PC-9 (cell line): ENCODE measurements at regions not wholly inside any gene's neighbourhood (a gene's known extent, or its start where the extent isn't known, plus 50 kb on each side); places are given as distances from the start of the nearest gene placed in this dataset.

Source experiments
- BruUV-seq: library from RNA; stranded (reverse); fragments of 400-500 nt; replicated peaks from 2 replicates; lab custom pipeline; 2021; lab: Mats Ljungman, UMichigan
- CTCF ChIA-PET: fragments of 300-600 bp; sonication (Branson Sonifier 250); formaldehyde crosslinking; loops from one replicate; lab custom pipeline; 2022; ENCODE audit warnings: antibody characterized with exemption; lab: Charles Lee
- POLR2A ChIA-PET: fragments of 300-600 bp; sonication (Branson Sonifier 250); formaldehyde crosslinking; loops from one replicate; lab custom pipeline; 2022; ENCODE audit warnings: antibody characterized with exemption; ENCODE audit not compliant: unreplicated experiment; lab: Charles Lee
- DNase-seq, 2 experiments: peaks; one replicate each; pipeline versions ENCODE4 v3.0.0 to v3.0.0-alpha.2; 2015 to 2022; ENCODE audit warnings: mixed read lengths in 1 of 2
- H2AFZ ChIP-seq: fragments of 200-600 bp; sonication (generic); 2 replicates; pipeline ENCODE4 v1.8.1; 2017; ENCODE audit warnings: antibody characterized with exemption
- H3F3A ChIP-seq: fragments of 200-600 bp; sonication (generic); 2 replicates; pipeline ENCODE4 v1.8.1; 2017; ENCODE audit warnings: antibody characterized with exemption, mild to moderate bottlenecking, low read depth; ENCODE audit not compliant: insufficient read depth
- H3K27ac ChIP-seq: fragments of 200-600 bp; sonication (generic); 2 replicates; pipeline ENCODE4 v1.6.1; 2016; ENCODE audit warnings: mixed run types
- H3K27me3 ChIP-seq: fragments of 200-600 bp; sonication (generic); 2 replicates; pipeline ENCODE4 v1.6.1; 2016; ENCODE audit warnings: low read depth, mixed run types; ENCODE audit not compliant: insufficient read depth
- H3K36me3 ChIP-seq: fragments of 200-600 bp; sonication (generic); 2 replicates; pipeline ENCODE4 v1.6.1; 2016; ENCODE audit warnings: low read depth, mixed run types
- H3K4me1 ChIP-seq: fragments of 200-600 bp; sonication (generic); replicated peaks from 2 replicates; pipeline ENCODE4 v1.6.1; 2016; ENCODE audit warnings: mixed run types; ENCODE audit not compliant: insufficient read depth
- H3K4me2 ChIP-seq: fragments of 200-600 bp; sonication (generic); 2 replicates; pipeline ENCODE4 v1.6.1; 2017; ENCODE audit warnings: mixed run types
- H3K4me3 ChIP-seq: fragments of 200-600 bp; sonication (generic); 2 replicates; pipeline ENCODE4 v1.6.1; 2016; ENCODE audit warnings: mixed run types
- H3K79me2 ChIP-seq: fragments of 200-600 bp; sonication (generic); 2 replicates; pipeline ENCODE4 v1.6.1; 2017; ENCODE audit warnings: low read depth, mixed run types
- H3K9me2 ChIP-seq: fragments of 200-600 bp; sonication (generic); 2 replicates; pipeline ENCODE4 v1.8.1; 2017; ENCODE audit warnings: mild to moderate bottlenecking; ENCODE audit not compliant: insufficient read depth
- H3K9me3 ChIP-seq: fragments of 200-600 bp; sonication (generic); 2 replicates; pipeline ENCODE4 v1.8.1; 2016; ENCODE audit warnings: low read depth; ENCODE audit not compliant: insufficient read depth
- H4K20me1 ChIP-seq: fragments of 200-600 bp; sonication (generic); 2 replicates; pipeline ENCODE4 v1.8.1; 2017; ENCODE audit not compliant: insufficient read depth
- CTCF ChIP-seq: fragments of 200-600 bp; sonication (generic); conservative IDR thresholded peaks from 2 replicates; pipeline ENCODE4 v1.6.1; 2017; ENCODE audit warnings: mixed run types, antibody characterized with exemption, mild to moderate bottlenecking, moderate library complexity
- EZH2 ChIP-seq: fragments of 200-600 bp; sonication (generic); IDR thresholded peaks from 2 replicates; pipeline ENCODE4 v1.8.0; 2017; ENCODE audit warnings: antibody characterized with exemption, low read depth
- intact Hi-C: fragments of 100-400 bp; cut with micrococcal nuclease; formaldehyde crosslinking; loops from one replicate; pipeline ENCODE4 v1.10.0; 2022; ENCODE audit not compliant: unreplicated experiment

GRCh38 chr15:47624503-47624902 is 92.8 kb upstream of the SEMA6D start:
- no peak overlapping the region for H3K4me3 ChIP-seq
- DNase-seq: no peak
- BruUV-seq: no TSS peak
- no peaks in the 10 kb centered on the region for H4K20me1 ChIP-seq
- H3K79me2 ChIP-seq: no peaks in the 10 kb centered on the region
- CTCF ChIA-PET: no interaction called here
- intact Hi-C loops: no loop called here
- POLR2A ChIA-PET: no interaction called here
- no peaks in the 10 kb centered on the region for H3K36me3 ChIP-seq
- no peaks in the 10 kb centered on the region for H3K4me1 ChIP-seq
- no peaks in the 10 kb centered on the region for H3K9me2 ChIP-seq
- H2AFZ ChIP-seq: no peak overlapping the region
- no peaks in the 10 kb centered on the region for H3F3A ChIP-seq
- no peak overlapping the region for H3K27ac ChIP-seq
- H3K9me3 ChIP-seq: no peaks in the 10 kb centered on the region
- no peak overlapping the region for H3K4me2 ChIP-seq
- TF ChIP-seq EZH2 (no peak), CTCF (no peak)
- H3K27me3 ChIP-seq: no peaks in the 10 kb centered on the region

- POLR2A ChIA-PET: no interaction called here
Measured at GRCh38 chr15:47639042-47639441, 78.3 kb upstream of the SEMA6D start.

GRCh38 chr15:47640079-47640478 is 77.2 kb upstream of the SEMA6D start:
- no peaks in the 10 kb centered on the region for H4K20me1 ChIP-seq
- ChIA-PET CTCF (no interaction called here), POLR2A (no interaction called here)
- H3K4me2 ChIP-seq: no peak overlapping the region
- no peak overlapping the region for H3K27ac ChIP-seq
- no peaks in the 10 kb centered on the region for H3K36me3 ChIP-seq
- H3K9me3 ChIP-seq: no peaks in the 10 kb centered on the region
- H3K79me2 ChIP-seq: no peaks in the 10 kb centered on the region
- H3K4me3 ChIP-seq: no peak overlapping the region
- no peak for TF ChIP-seq EZH2
- TF ChIP-seq CTCF: no peak
- H3K9me2 ChIP-seq: no peaks in the 10 kb centered on the region
- no TSS peak for BruUV-seq
- H2AFZ ChIP-seq: no peak overlapping the region
- no peaks in the 10 kb centered on the region for H3K27me3 ChIP-seq
- intact Hi-C loops: no loop called here
- no peaks in the 10 kb centered on the region for H3F3A ChIP-seq
- no peaks in the 10 kb centered on the region for H3K4me1 ChIP-seq
- no peak for DNase-seq

More at GRCh38 chr15:47639042-47639441, 78.3 kb upstream of the SEMA6D start:
- Histone ChIP-seq H3F3A (no peaks in the 10 kb centered on the region), H4K20me1 (no peaks in the 10 kb centered on the region), H3K79me2 (no peaks in the 10 kb centered on the region), H2AFZ (no peak overlapping the region), H3K4me2 (no peak overlapping the region), H3K4me1 (no peaks in the 10 kb centered on the region), H3K27me3 (no peaks in the 10 kb centered on the region), H3K27ac (no peak overlapping the region), H3K9me3 (no peaks in the 10 kb centered on the region), H3K36me3 (no peaks in the 10 kb centered on the region), H3K4me3 (no peak overlapping the region), H3K9me2 (no peaks in the 10 kb centered on the region)
- CTCF ChIA-PET: no interaction called here
- TF ChIP-seq CTCF: no peak
- TF ChIP-seq EZH2: no peak
- BruUV-seq: no TSS peak
- no peak for DNase-seq
- intact Hi-C loops: no loop called here
